GM12864 (cell line): ENCODE measurements at regions not wholly inside any gene's neighbourhood (a gene's known extent, or its start where the extent isn't known, plus 50 kb on each side); places are given as distances from the start of the nearest gene placed in this dataset.

Experiments used
- DNase-seq: peaks from one replicate; pipeline ENCODE4 v3.0.0-alpha.2; 2011; ENCODE audit warnings: low read depth
- H3K4me3 ChIP-seq: 2 replicates; pipeline ENCODE4 v1.5.1; 2011; ENCODE audit warnings: mild to moderate bottlenecking, low read depth, low read length, control low read depth
- CTCF ChIP-seq: IDR thresholded peaks from 2 replicates; pipeline ENCODE4 v1.5.1; 2011; ENCODE audit warnings: low read depth, mild to moderate bottlenecking, moderate library complexity, low read length, control low read depth, inconsistent platforms; ENCODE audit errors: missing control alignments

- DNase-seq: no peak
- TF ChIP-seq CTCF: no peak
- no peak overlapping the region for H3K4me3 ChIP-seq
Observed at GRCh38 chr14:98573082-98573481, 698.9 kb downstream of the BCL11B start.

GRCh38 chr14:98576463-98576862, 695.5 kb downstream of the BCL11B start:
- no peak for TF ChIP-seq CTCF
- no peak overlapping the region for H3K4me3 ChIP-seq
- DNase-seq: no peak

GRCh38 chr14:98578204-98578603, 693.8 kb downstream of the BCL11B start:
- no peak for DNase-seq
- TF ChIP-seq CTCF: no peak
- no peak overlapping the region for H3K4me3 ChIP-seq

GRCh38 chr14:98579140-98579539, 692.9 kb downstream of the BCL11B start:
- no peak for DNase-seq
- H3K4me3 ChIP-seq: no peak overlapping the region
- TF ChIP-seq CTCF: no peak

GRCh38 chr14:98580131-98580678, 691.8 kb downstream of the BCL11B start:
- DNase-seq: no peak
- no peak overlapping the region for H3K4me3 ChIP-seq
- TF ChIP-seq CTCF: no peak

GRCh38 chr14:98582276-98582675, 689.7 kb downstream of the BCL11B start:
- no peak overlapping the region for H3K4me3 ChIP-seq
- DNase-seq: no peak
- no peak for TF ChIP-seq CTCF

GRCh38 chr14:98591161-98591560, 680.8 kb downstream of the BCL11B start:
- no peak for TF ChIP-seq CTCF
- no peak for DNase-seq
- H3K4me3 ChIP-seq: no peak overlapping the region
